Keratinocyte (primary cell): ENCODE measurements at regions not wholly inside any gene's neighbourhood (a gene's known extent, or its start where the extent isn't known, plus 50 kb on each side); places are given as distances from the start of the nearest gene placed in this dataset.

Experiments used
- DNase-seq: peaks from one replicate; pipeline ENCODE4 v3.0.0-alpha.2; 2011; ENCODE audit warnings: low read depth, missing footprints, low spot score
- FAIRE-seq: peaks from 2 replicates; lab custom pipeline; 2011; peaks lifted over from hg19 to GRCh38; lab: Jason Lieb, UNC
- H2AFZ ChIP-seq: 2 replicates; pipeline ENCODE4 v1.6.0; 2012; ENCODE audit warnings: low read length, control low read depth, inconsistent platforms; ENCODE audit not compliant: control insufficient read depth
- H3K27ac ChIP-seq: 2 replicates; pipeline ENCODE4 v1.5.1; 2011; ENCODE audit warnings: low read length; ENCODE audit not compliant: control insufficient read depth, insufficient read depth
- H3K27me3 ChIP-seq: 3 replicates; pipeline ENCODE4 v1.6.0; 2011; ENCODE audit warnings: low read length; ENCODE audit not compliant: control insufficient read depth, insufficient read depth; ENCODE audit errors: extremely low read depth
- H3K36me3 ChIP-seq, 2 experiments: 2 replicates in 1 of 2; 3 replicates in 1 of 2; pipeline ENCODE4 v1.5.1; 2011; ENCODE audit warnings: low read length in 2 of 2, mild to moderate bottlenecking in 1 of 2; ENCODE audit not compliant: control insufficient read depth in 2 of 2, insufficient read depth in 2 of 2; ENCODE audit errors: extremely low read depth in 1 of 2
- H3K4me1 ChIP-seq: 3 replicates; pipeline ENCODE4 v1.5.1; 2011; ENCODE audit warnings: low read length; ENCODE audit not compliant: control insufficient read depth, insufficient read depth; ENCODE audit errors: extremely low read depth
- H3K4me2 ChIP-seq: 3 replicates; pipeline ENCODE4 v1.6.0; 2011; ENCODE audit warnings: low read depth, low read length; ENCODE audit not compliant: control insufficient read depth, insufficient read depth; ENCODE audit errors: extremely low read depth
- H3K4me3 ChIP-seq, 3 experiments: fragments of 200-600 bp in 1 of 3; sonication (generic) in 1 of 3; 2 replicates in 2 of 3; 3 replicates in 1 of 3; pipeline ENCODE4 v1.5.1; 2011 to 2016; ENCODE audit warnings: low read length in 3 of 3, mild to moderate bottlenecking in 3 of 3, control low read depth in 2 of 3, inconsistent platforms in 1 of 3, low read depth in 1 of 3, mixed read lengths in 1 of 3, mixed run types in 1 of 3, moderate library complexity in 1 of 3; ENCODE audit not compliant: control insufficient read depth in 2 of 3, insufficient read depth in 2 of 3; ENCODE audit errors: extremely low read depth in 1 of 3
- H3K79me2 ChIP-seq: 2 replicates; pipeline ENCODE4 v1.6.0; 2012; ENCODE audit warnings: low read length; ENCODE audit not compliant: control insufficient read depth, insufficient read depth
- H3K9ac ChIP-seq: 3 replicates; pipeline ENCODE4 v1.6.0; 2011; ENCODE audit warnings: low read length; ENCODE audit not compliant: control insufficient read depth, insufficient read depth; ENCODE audit errors: extremely low read depth
- H3K9me1 ChIP-seq: 3 replicates; pipeline ENCODE4 v1.6.0; 2011; ENCODE audit warnings: low read length; ENCODE audit not compliant: control insufficient read depth, insufficient read depth; ENCODE audit errors: extremely low read depth
- H3K9me3 ChIP-seq: 2 replicates; pipeline ENCODE4 v1.5.1; 2012; ENCODE audit warnings: low read depth, low read length; ENCODE audit not compliant: control insufficient read depth
- H4K20me1 ChIP-seq: 3 replicates; pipeline ENCODE4 v1.6.0; 2011; ENCODE audit warnings: low read length; ENCODE audit not compliant: control insufficient read depth, insufficient read depth; ENCODE audit errors: extremely low read depth
- EZH2 ChIP-seq: IDR thresholded peaks from one replicate; pipeline ENCODE4 v1.6.1; 2012; ENCODE audit warnings: inconsistent platforms, mild to moderate bottlenecking, low read length, moderate library complexity
- dilution Hi-C: fragments of 300-500 bp; cut with MboI; formaldehyde crosslinking; loops from one replicate; pipeline ENCODE4 v1.7.0; 2020; ENCODE audit warnings: low sequenced_read_pairs; ENCODE audit not compliant: extremely low pct_ligation_motif_present
- TF ChIP-seq, protein P1 (sequence below), 3 experiments: IDR thresholded peaks in 1 of 3; conservative IDR thresholded peaks in 1 of 3; optimal IDR thresholded peaks in 1 of 3; 2 replicates in 2 of 3; 3 replicates in 1 of 3; pipeline versions ENCODE3 to v1.5.1; 2011; ENCODE audit warnings: low read length in 3 of 3, mild to moderate bottlenecking in 3 of 3, moderate library complexity in 2 of 3, control low read depth in 1 of 3, inconsistent platforms in 1 of 3; ENCODE audit not compliant: insufficient read depth in 2 of 3; ENCODE audit errors: extremely low read depth in 1 of 3

DNA sequence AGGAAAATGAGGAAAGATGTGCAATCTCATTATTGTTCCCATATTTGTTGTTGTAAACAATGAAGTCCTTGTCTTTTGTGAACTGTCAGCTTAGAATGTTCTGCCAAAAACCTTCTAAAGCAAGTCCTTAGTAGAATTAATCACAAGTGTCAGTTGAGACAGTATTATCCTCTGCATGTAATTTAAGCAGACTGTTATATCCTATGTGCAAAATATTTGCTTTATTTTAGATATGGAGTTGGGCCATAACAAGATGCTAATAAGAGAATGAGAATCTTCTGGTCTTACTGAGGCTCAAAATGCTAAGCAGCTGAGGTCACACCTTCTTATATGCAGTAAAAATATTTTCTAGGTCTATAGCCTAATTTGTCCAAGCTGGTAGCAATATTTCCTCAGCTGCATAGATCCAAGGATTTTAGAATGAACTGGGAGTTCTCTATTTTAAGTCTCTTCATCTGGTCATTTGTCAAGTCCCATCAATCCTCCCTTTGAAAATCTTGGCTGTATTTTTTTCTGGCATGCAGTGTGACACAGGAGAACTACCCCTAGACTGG is 222.3 kb upstream of the NAV3 start:
- H3K4me1 ChIP-seq: no peaks in the 10 kb centered on the region
- no peak overlapping the region for H3K9ac ChIP-seq
- H4K20me1 ChIP-seq: no peaks in the 10 kb centered on the region
- H2AFZ ChIP-seq: no peak overlapping the region
- DNase-seq (no peak), FAIRE-seq (no peak)
- H3K9me1 ChIP-seq: no peaks in the 10 kb centered on the region
- dilution Hi-C loops: no loop called here
- H3K9me3 ChIP-seq: no peaks in the 10 kb centered on the region
- H3K27me3 ChIP-seq: no peaks in the 10 kb centered on the region
- H3K4me3 ChIP-seq: no peak overlapping the region
- no peak overlapping the region for H3K4me2 ChIP-seq
- H3K79me2 ChIP-seq: no peaks in the 10 kb centered on the region
- no peak overlapping the region for H3K27ac ChIP-seq
- H3K36me3 ChIP-seq: no peaks in the 10 kb centered on the region
- TF ChIP-seq, protein P1, sequence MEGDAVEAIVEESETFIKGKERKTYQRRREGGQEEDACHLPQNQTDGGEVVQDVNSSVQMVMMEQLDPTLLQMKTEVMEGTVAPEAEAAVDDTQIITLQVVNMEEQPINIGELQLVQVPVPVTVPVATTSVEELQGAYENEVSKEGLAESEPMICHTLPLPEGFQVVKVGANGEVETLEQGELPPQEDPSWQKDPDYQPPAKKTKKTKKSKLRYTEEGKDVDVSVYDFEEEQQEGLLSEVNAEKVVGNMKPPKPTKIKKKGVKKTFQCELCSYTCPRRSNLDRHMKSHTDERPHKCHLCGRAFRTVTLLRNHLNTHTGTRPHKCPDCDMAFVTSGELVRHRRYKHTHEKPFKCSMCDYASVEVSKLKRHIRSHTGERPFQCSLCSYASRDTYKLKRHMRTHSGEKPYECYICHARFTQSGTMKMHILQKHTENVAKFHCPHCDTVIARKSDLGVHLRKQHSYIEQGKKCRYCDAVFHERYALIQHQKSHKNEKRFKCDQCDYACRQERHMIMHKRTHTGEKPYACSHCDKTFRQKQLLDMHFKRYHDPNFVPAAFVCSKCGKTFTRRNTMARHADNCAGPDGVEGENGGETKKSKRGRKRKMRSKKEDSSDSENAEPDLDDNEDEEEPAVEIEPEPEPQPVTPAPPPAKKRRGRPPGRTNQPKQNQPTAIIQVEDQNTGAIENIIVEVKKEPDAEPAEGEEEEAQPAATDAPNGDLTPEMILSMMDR (optimal IDR thresholded peaks at IDR 0.05 in 1 of 3, IDR thresholded peaks at IDR 0.05 in 1 of 3, conservative IDR thresholded peaks at IDR 0.05 in 1 of 3; ENCODE audit: extremely low read depth in 1 of 3, insufficient read depth in 2 of 3, low read length in 3 of 3): no peak
- TF ChIP-seq EZH2: no peak

- no peak overlapping the region for H3K4me2 ChIP-seq
- FAIRE-seq: no peak
- H3K27ac ChIP-seq: no peak overlapping the region
- dilution Hi-C loops: no loop called here
- no peak overlapping the region for H3K4me3 ChIP-seq
- TF ChIP-seq, protein P1 (optimal IDR thresholded peaks at IDR 0.05 in 1 of 3, IDR thresholded peaks at IDR 0.05 in 1 of 3, conservative IDR thresholded peaks at IDR 0.05 in 1 of 3; ENCODE audit: extremely low read depth in 1 of 3, insufficient read depth in 2 of 3, low read length in 3 of 3): no peak
- no peak for TF ChIP-seq EZH2
- no peak overlapping the region for H2AFZ ChIP-seq
- H3K9ac ChIP-seq: no peak overlapping the region
- H3K9me3 ChIP-seq: no peaks in the 10 kb centered on the region
- no peaks in the 10 kb centered on the region for H3K79me2 ChIP-seq
- DNase-seq: no peak
- H3K4me1 ChIP-seq: no peaks in the 10 kb centered on the region
- H4K20me1 ChIP-seq: no peaks in the 10 kb centered on the region
- no peaks in the 10 kb centered on the region for H3K27me3 ChIP-seq
- H3K9me1 ChIP-seq: no peaks in the 10 kb centered on the region
- H3K36me3 ChIP-seq: no peaks in the 10 kb centered on the region
Measured at GRCh38 chr12:77606348-77606747, 224.3 kb upstream of the NAV3 start.
